ENCODE measurements at regions not wholly inside any gene's neighbourhood (a gene's known extent, or its start where the extent isn't known, plus 50 kb on each side); places are given as distances from the start of the nearest gene placed in this dataset.

- H3K4me3 ChIP-seq (ENCODE audit: low read depth, low read length), result no peak overlapping the region
- TF ChIP-seq CTCF (IDR thresholded peaks at IDR 0.05; ENCODE audit: insufficient read depth, low read length), result no peak
- DNase-seq (ENCODE audit: low read depth), result no peak
Measured at GRCh38 chr3:73212683-73213082, 151.2 kb downstream of the EBLN2 start.

DNA sequence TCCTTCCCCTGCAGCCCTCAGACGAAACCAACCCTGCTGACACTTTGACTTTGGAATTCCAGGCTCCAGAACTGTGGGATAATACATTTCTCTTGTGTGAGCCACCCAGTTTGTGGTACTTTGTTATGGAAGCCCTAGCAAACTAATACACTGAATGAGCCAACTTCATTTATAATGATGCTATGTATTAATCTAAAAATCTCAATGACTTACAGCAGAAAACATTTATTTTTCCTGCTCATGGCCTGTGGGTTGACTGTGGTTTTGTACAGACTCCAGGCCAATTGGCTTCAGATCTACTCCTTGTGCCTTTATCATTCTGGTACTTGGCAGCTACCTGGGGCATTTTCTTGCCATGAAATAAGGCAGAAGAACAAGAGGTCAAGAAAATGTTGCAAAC is 152.4 kb downstream of the EBLN2 start:
- DNase-seq (ENCODE audit: low read depth), result peak; percentile 90
- no peak for TF ChIP-seq CTCF (IDR thresholded peaks at IDR 0.05; ENCODE audit: insufficient read depth, low read length)
- H3K4me3 ChIP-seq (ENCODE audit: low read depth, low read length), result no peak overlapping the region

DNA sequence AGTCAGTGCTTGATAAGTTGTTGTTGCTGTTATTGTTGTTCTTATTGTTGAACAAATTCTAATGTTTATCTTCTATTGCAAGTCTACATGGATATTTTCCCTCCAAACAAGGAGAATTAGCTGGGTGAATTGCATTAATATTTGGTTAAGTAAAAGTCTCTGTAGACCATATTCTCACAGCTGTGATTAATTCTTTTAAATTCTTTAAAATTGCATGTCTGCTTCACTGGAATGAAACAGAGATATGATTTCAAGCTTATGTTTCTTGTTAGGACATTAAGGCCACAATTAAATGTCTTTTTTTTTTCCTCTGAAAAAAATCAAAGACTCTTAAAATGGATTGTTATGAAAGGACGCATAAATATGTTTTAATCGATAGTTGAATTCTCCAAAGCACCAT is 153.4 kb downstream of the EBLN2 start:
- TF ChIP-seq CTCF (IDR thresholded peaks at IDR 0.05; ENCODE audit: insufficient read depth, low read length), result no peak
- H3K4me3 ChIP-seq (ENCODE audit: low read depth, low read length), result no peak overlapping the region
- DNase-seq (ENCODE audit: low read depth), result peak; percentile 48

DNA sequence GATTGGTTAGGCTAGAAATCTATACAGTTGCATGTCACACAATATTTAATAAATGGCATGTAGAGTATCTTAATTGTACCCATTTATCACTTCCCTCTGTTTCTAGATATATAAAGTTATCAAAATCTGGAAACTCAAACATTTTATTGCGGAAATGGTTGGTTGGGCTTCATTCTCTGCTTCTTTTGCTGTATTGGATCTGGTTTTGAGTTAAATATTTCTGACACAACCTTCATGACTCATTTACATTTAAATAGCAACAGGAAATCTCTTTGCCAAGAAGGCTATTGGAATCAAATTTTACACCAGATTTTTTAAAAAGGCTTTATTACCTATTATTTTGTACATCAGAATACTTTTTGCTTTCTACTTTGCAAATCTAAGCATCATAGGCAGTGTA is 153.8 kb downstream of the EBLN2 start:
- no peak for TF ChIP-seq CTCF (IDR thresholded peaks at IDR 0.05; ENCODE audit: insufficient read depth, low read length)
- no peak overlapping the region for H3K4me3 ChIP-seq (ENCODE audit: low read depth, low read length)
- peak; percentile 75 for DNase-seq (ENCODE audit: low read depth)

DNA sequence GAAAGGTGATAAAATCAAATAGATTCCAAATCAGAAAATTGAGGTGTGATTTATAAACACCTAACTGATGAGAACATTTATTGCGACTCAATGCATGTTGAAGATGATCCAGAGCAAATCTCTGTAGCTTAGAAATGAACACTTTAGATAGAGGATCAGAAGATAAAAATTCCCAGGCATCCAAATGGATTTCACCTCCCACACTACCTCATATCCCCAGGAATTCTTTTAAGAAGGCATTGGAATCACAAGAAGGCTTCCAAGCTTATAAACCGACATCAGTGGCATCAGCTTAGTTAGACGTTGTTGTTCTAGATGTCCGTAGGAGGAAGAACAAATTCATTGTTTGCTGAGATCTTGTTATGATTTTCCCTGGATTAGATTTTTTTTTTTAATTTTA is 154.4 kb downstream of the EBLN2 start:
- H3K4me3 ChIP-seq (ENCODE audit: low read depth, low read length), result no peak overlapping the region
- TF ChIP-seq CTCF (IDR thresholded peaks at IDR 0.05; ENCODE audit: insufficient read depth, low read length), result no peak
- peak; percentile 16 for DNase-seq (ENCODE audit: low read depth)

DNA sequence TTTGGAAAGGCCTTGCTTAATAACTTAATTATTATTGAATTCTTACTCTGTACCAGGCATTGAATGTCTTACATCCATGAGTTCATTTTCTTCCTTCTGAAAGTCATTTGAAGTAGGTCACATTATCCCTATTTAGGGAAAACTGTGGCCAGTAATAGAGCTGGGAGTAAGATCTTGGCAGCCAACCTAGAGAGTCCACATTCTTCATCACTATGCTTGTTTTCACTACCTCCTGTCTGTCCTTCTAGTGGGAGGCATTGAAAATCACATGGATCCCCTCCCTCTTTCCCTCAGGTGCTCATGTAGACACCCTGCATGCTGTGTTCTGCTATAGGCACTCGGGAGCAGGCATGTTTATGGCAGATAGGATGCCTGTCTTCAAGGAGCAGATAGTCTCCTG is 154.9 kb downstream of the EBLN2 start:
- H3K4me3 ChIP-seq (ENCODE audit: low read depth, low read length), result no peak overlapping the region
- TF ChIP-seq CTCF (IDR thresholded peaks at IDR 0.05; ENCODE audit: insufficient read depth, low read length), result no peak
- peak; percentile 35 for DNase-seq (ENCODE audit: low read depth)

DNA sequence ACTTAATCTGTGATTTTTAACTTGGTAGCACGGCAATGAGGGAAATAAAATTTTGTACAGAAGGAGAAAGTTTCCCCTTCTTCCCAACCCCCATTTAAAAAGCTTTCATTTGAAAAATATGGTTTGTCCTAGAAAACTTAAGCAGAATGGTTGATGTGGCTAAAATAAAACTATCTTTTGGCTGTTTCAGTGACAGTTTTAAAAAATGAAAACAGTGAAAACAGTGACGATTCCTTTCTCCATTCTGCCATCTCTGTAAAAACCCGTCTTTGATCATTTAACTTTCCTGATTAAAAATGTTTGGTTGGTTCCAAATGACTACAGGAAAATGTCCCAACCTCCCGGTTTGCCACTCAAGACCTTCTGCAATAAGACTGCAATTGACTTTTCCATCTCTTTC is 160.7 kb downstream of the EBLN2 start:
- DNase-seq (ENCODE audit: low read depth), result no peak
- TF ChIP-seq CTCF (IDR thresholded peaks at IDR 0.05; ENCODE audit: insufficient read depth, low read length), result no peak
- H3K4me3 ChIP-seq (ENCODE audit: low read depth, low read length), result no peak overlapping the region

Data from fibroblast of the aortic adventitia (primary cell).